ENCODE measurements at regions not wholly inside any gene's neighbourhood (a gene's known extent, or its start where the extent isn't known, plus 50 kb on each side); places are given as distances from the start of the nearest gene placed in this dataset.

DNA sequence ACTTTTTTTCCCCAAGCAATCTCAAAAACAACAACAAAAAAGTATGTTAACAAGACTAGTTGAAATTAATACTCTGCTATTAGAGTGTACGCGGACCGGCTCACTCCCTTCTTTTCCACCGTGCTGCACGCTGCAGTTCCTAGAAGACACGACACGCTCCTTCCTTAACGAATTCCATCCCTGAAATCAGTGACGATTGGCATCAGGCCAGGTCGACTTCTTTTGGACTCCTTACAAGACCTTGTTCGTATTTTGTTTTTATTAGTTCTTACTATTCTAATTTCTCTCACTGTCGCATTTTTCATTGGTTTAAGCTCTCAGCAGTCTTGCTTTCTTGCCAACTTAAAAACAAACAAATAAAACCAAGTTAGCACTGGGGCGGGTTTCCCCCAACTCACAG, 175.8 kb upstream of the PITX2 start:
- H3K27me3 ChIP-seq (ENCODE audit: control insufficient read depth, extremely low read depth, insufficient read depth, low read length): no peaks in the 10 kb centered on the region
- H3K27ac ChIP-seq (ENCODE audit: control insufficient read depth, insufficient read depth, low read length): no peak overlapping the region
- H3K36me3 ChIP-seq (ENCODE audit: control insufficient read depth in 2 of 2, extremely low read depth in 1 of 2, insufficient read depth in 2 of 2, low read length in 2 of 2): no peaks in the 10 kb centered on the region
- dilution Hi-C loops (cut with MboI; ENCODE audit: extremely low pct_ligation_motif_present, low sequenced_read_pairs): no loop called here
- H3K79me2 ChIP-seq (ENCODE audit: control insufficient read depth, insufficient read depth, low read length): no peaks in the 10 kb centered on the region
- TF ChIP-seq, protein P1, sequence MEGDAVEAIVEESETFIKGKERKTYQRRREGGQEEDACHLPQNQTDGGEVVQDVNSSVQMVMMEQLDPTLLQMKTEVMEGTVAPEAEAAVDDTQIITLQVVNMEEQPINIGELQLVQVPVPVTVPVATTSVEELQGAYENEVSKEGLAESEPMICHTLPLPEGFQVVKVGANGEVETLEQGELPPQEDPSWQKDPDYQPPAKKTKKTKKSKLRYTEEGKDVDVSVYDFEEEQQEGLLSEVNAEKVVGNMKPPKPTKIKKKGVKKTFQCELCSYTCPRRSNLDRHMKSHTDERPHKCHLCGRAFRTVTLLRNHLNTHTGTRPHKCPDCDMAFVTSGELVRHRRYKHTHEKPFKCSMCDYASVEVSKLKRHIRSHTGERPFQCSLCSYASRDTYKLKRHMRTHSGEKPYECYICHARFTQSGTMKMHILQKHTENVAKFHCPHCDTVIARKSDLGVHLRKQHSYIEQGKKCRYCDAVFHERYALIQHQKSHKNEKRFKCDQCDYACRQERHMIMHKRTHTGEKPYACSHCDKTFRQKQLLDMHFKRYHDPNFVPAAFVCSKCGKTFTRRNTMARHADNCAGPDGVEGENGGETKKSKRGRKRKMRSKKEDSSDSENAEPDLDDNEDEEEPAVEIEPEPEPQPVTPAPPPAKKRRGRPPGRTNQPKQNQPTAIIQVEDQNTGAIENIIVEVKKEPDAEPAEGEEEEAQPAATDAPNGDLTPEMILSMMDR (optimal IDR thresholded peaks at IDR 0.05 in 1 of 3, IDR thresholded peaks at IDR 0.05 in 1 of 3, conservative IDR thresholded peaks at IDR 0.05 in 1 of 3; ENCODE audit: extremely low read depth in 1 of 3, insufficient read depth in 2 of 3, low read length in 3 of 3): no peak
- TF ChIP-seq EZH2 (IDR thresholded peaks at IDR 0.05; ENCODE audit: low read length): no peak
- H3K9ac ChIP-seq (ENCODE audit: control insufficient read depth, extremely low read depth, insufficient read depth, low read length): no peak overlapping the region
- H3K9me1 ChIP-seq (ENCODE audit: control insufficient read depth, extremely low read depth, insufficient read depth, low read length): no peaks in the 10 kb centered on the region
- H3K4me3 ChIP-seq (ENCODE audit: control insufficient read depth in 2 of 3, extremely low read depth in 1 of 3, insufficient read depth in 2 of 3, low read depth in 1 of 3, low read length in 3 of 3): no peak overlapping the region
- no peaks in the 10 kb centered on the region for H3K4me1 ChIP-seq (ENCODE audit: control insufficient read depth, extremely low read depth, insufficient read depth, low read length)
- no peak overlapping the region for H2AFZ ChIP-seq (ENCODE audit: control insufficient read depth, low read length)
- no peaks in the 10 kb centered on the region for H4K20me1 ChIP-seq (ENCODE audit: control insufficient read depth, extremely low read depth, insufficient read depth, low read length)
- DNase-seq (ENCODE audit: low read depth, low spot score) (no peak), FAIRE-seq (no peak)
- H3K4me2 ChIP-seq (ENCODE audit: control insufficient read depth, extremely low read depth, insufficient read depth, low read depth, low read length): no peak overlapping the region
- no peaks in the 10 kb centered on the region for H3K9me3 ChIP-seq (ENCODE audit: control insufficient read depth, low read depth, low read length)

DNA sequence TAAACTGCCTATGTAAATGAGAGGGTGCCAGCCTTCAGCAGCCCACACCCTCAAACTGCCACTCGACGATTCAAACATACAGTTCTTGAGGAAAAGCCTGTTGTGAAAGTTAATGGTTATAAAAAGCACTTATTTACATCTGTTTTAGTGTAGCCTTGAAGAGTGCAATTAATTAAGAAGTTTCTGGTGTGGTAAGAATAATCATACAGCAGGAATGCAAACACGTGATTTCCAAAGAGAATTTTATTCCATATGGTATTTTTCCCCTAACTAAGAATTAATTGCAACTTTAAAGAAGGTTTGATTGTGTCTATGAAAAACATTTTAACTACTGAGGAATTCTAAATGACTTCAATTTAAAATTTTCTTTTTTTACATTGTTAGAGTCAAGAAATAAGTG, 176.3 kb upstream of the PITX2 start:
- Histone ChIP-seq H3K27me3 (ENCODE audit: control insufficient read depth, extremely low read depth, insufficient read depth, low read length) (no peaks in the 10 kb centered on the region), H4K20me1 (ENCODE audit: control insufficient read depth, extremely low read depth, insufficient read depth, low read length) (no peaks in the 10 kb centered on the region), H3K27ac (ENCODE audit: control insufficient read depth, insufficient read depth, low read length) (no peak overlapping the region), H3K36me3 (ENCODE audit: control insufficient read depth in 2 of 2, extremely low read depth in 1 of 2, insufficient read depth in 2 of 2, low read length in 2 of 2) (no peaks in the 10 kb centered on the region), H3K9ac (ENCODE audit: control insufficient read depth, extremely low read depth, insufficient read depth, low read length) (no peak overlapping the region), H3K9me1 (ENCODE audit: control insufficient read depth, extremely low read depth, insufficient read depth, low read length) (no peaks in the 10 kb centered on the region), H2AFZ (ENCODE audit: control insufficient read depth, low read length) (no peak overlapping the region), H3K4me2 (ENCODE audit: control insufficient read depth, extremely low read depth, insufficient read depth, low read depth, low read length) (no peak overlapping the region), H3K79me2 (ENCODE audit: control insufficient read depth, insufficient read depth, low read length) (no peaks in the 10 kb centered on the region), H3K9me3 (ENCODE audit: control insufficient read depth, low read depth, low read length) (no peaks in the 10 kb centered on the region), H3K4me1 (ENCODE audit: control insufficient read depth, extremely low read depth, insufficient read depth, low read length) (no peaks in the 10 kb centered on the region), H3K4me3 (ENCODE audit: control insufficient read depth in 2 of 3, extremely low read depth in 1 of 3, insufficient read depth in 2 of 3, low read depth in 1 of 3, low read length in 3 of 3) (no peak overlapping the region)
- dilution Hi-C loops (cut with MboI; ENCODE audit: extremely low pct_ligation_motif_present, low sequenced_read_pairs): no loop called here
- FAIRE-seq: no peak
- no peak for DNase-seq (ENCODE audit: low read depth, low spot score)
- no peak for TF ChIP-seq EZH2 (IDR thresholded peaks at IDR 0.05; ENCODE audit: low read length)
- TF ChIP-seq, protein P1 (optimal IDR thresholded peaks at IDR 0.05 in 1 of 3, IDR thresholded peaks at IDR 0.05 in 1 of 3, conservative IDR thresholded peaks at IDR 0.05 in 1 of 3; ENCODE audit: extremely low read depth in 1 of 3, insufficient read depth in 2 of 3, low read length in 3 of 3): no peak

Measured in keratinocyte (primary cell).